ENCODE measurements at regions not wholly inside any gene's neighbourhood (a gene's known extent, or its start where the extent isn't known, plus 50 kb on each side); places are given as distances from the start of the nearest gene placed in this dataset.

DNA sequence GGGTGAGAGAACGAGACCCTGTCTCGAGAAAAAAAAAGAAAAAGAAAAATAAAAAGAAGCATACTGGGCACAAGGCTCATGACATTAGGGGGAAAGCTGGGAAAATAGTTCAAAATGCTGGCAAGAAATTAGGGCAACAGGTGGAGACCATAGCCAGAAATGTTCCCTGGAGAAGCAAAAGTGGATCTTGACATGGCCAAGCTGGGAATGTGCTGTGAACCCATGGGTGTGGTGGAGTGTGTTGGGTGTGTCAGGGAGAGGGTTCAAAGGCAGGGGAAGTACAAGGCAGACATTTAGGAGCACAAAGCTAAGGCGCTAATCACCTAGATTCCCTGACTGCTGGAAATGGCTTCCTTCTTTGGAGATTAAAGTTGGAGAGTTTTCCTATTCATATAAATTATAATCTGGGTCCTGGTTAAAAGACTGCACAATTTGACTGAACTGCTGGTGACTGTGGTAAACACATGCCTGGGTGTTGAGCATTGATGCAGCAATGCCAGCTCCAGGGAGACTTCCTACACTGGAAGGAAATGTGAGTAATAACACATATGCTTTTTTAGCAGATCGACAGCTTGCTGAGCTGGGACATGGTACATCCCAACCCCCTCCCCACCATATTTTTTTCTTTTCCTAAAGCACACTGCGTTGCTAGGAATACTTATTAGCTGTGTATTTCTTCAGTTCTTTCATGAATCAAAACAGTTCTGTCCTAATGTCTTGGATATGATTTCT lies 70.1 kb upstream of the ARHGAP21 start:
- no peak for TF ChIP-seq POLR2A (IDR thresholded peaks at IDR 0.05; ENCODE audit: borderline replicate concordance, extremely low read depth, insufficient read depth, insufficient read length)
- TF ChIP-seq ZNF274 (IDR thresholded peaks at IDR 0.05; ENCODE audit: low read depth, low read length), result no peak
- TF ChIP-seq, protein P1, sequence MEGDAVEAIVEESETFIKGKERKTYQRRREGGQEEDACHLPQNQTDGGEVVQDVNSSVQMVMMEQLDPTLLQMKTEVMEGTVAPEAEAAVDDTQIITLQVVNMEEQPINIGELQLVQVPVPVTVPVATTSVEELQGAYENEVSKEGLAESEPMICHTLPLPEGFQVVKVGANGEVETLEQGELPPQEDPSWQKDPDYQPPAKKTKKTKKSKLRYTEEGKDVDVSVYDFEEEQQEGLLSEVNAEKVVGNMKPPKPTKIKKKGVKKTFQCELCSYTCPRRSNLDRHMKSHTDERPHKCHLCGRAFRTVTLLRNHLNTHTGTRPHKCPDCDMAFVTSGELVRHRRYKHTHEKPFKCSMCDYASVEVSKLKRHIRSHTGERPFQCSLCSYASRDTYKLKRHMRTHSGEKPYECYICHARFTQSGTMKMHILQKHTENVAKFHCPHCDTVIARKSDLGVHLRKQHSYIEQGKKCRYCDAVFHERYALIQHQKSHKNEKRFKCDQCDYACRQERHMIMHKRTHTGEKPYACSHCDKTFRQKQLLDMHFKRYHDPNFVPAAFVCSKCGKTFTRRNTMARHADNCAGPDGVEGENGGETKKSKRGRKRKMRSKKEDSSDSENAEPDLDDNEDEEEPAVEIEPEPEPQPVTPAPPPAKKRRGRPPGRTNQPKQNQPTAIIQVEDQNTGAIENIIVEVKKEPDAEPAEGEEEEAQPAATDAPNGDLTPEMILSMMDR (IDR thresholded peaks at IDR 0.05 in 2 of 3, conservative IDR thresholded peaks at IDR 0.05 in 1 of 3; ENCODE audit: borderline replicate concordance in 1 of 3, insufficient read depth in 1 of 3, low read depth in 2 of 3, low read length in 2 of 3), result no peak
- TF ChIP-seq, protein P2, sequence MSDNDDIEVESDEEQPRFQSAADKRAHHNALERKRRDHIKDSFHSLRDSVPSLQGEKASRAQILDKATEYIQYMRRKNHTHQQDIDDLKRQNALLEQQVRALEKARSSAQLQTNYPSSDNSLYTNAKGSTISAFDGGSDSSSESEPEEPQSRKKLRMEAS (IDR thresholded peaks at IDR 0.05), result no peak
- TF ChIP-seq, protein P3, sequence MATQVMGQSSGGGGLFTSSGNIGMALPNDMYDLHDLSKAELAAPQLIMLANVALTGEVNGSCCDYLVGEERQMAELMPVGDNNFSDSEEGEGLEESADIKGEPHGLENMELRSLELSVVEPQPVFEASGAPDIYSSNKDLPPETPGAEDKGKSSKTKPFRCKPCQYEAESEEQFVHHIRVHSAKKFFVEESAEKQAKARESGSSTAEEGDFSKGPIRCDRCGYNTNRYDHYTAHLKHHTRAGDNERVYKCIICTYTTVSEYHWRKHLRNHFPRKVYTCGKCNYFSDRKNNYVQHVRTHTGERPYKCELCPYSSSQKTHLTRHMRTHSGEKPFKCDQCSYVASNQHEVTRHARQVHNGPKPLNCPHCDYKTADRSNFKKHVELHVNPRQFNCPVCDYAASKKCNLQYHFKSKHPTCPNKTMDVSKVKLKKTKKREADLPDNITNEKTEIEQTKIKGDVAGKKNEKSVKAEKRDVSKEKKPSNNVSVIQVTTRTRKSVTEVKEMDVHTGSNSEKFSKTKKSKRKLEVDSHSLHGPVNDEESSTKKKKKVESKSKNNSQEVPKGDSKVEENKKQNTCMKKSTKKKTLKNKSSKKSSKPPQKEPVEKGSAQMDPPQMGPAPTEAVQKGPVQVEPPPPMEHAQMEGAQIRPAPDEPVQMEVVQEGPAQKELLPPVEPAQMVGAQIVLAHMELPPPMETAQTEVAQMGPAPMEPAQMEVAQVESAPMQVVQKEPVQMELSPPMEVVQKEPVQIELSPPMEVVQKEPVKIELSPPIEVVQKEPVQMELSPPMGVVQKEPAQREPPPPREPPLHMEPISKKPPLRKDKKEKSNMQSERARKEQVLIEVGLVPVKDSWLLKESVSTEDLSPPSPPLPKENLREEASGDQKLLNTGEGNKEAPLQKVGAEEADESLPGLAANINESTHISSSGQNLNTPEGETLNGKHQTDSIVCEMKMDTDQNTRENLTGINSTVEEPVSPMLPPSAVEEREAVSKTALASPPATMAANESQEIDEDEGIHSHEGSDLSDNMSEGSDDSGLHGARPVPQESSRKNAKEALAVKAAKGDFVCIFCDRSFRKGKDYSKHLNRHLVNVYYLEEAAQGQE (IDR thresholded peaks at IDR 0.05; ENCODE audit: low read depth), result no peak
- TF ChIP-seq EZH2 (IDR thresholded peaks at IDR 0.05), result no peak
